SK-N-SH (cell line): ENCODE measurements at regions not wholly inside any gene's neighbourhood (a gene's known extent, or its start where the extent isn't known, plus 50 kb on each side); places are given as distances from the start of the nearest gene placed in this dataset.

ENCODE experiments used
- CTCF ChIA-PET: fragments of 300-600, 350-600 bp; formaldehyde crosslinking; extraction: SDS; loops from one replicate; lab custom pipeline; 2021; lab: Yijun Ruan, JAX
- POLR2A ChIA-PET: fragments of 350-600 bp; sonication (Branson Sonifier 250); formaldehyde crosslinking; extraction: SDS; loops from one replicate; lab custom pipeline; 2020; ENCODE audit warnings: antibody characterized with exemption, inconsistent platforms; lab: Yijun Ruan, JAX
- DNase-seq: peaks from one replicate; pipeline ENCODE4 v3.0.0; 2012
- H2AFZ ChIP-seq: fragments of 200-600 bp; sonication (generic); 2 replicates; pipeline ENCODE4 v1.8.1; 2016; ENCODE audit warnings: antibody characterized with exemption, mild to moderate bottlenecking, low read depth
- H3F3A ChIP-seq: fragments of 200-600 bp; sonication (generic); replicated peaks from 2 replicates; pipeline ENCODE3; 2016; ENCODE audit warnings: antibody characterized with exemption, mild to moderate bottlenecking; ENCODE audit not compliant: insufficient read depth
- H3K27ac ChIP-seq, 2 experiments: fragments of 200-500 bp in 1 of 2; fragments of 200-600 bp in 1 of 2; sonication (Bioruptor generic) in 1 of 2; sonication (generic), shearing (Covaris generic) in 1 of 2; 2 replicates each; pipeline versions ENCODE4 v1.5.1 to v1.6.1; 2014 to 2016; ENCODE audit warnings: low read depth in 2 of 2, inconsistent platforms in 1 of 2, low read length in 1 of 2, mild to moderate bottlenecking in 1 of 2, mixed read lengths in 1 of 2
- H3K27me3 ChIP-seq: fragments of 200-600 bp; sonication (generic), shearing (Covaris generic); 2 replicates; pipeline ENCODE4 v1.6.1; 2016; ENCODE audit warnings: mixed run types; ENCODE audit not compliant: insufficient read depth
- H3K36me3 ChIP-seq, 2 experiments: fragments of 200-500 bp in 1 of 2; fragments of 200-600 bp in 1 of 2; sonication (Bioruptor generic) in 1 of 2; sonication (generic) in 1 of 2; replicated peaks in 1 of 2; 2 replicates each; pipeline versions ENCODE3 to v1.5.1; 2014 to 2016; ENCODE audit warnings: low read length in 1 of 2, mild to moderate bottlenecking in 1 of 2; ENCODE audit not compliant: insufficient read depth in 2 of 2, control insufficient read depth in 1 of 2
- H3K4me1 ChIP-seq, 2 experiments: fragments of 200-500 bp in 1 of 2; fragments of 200-600 bp in 1 of 2; sonication (Bioruptor generic) in 1 of 2; sonication (generic), shearing (Covaris generic) in 1 of 2; 2 replicates each; pipeline versions ENCODE4 v1.5.1 to v1.6.1; 2014 to 2016; ENCODE audit warnings: low read depth in 1 of 2, low read length in 1 of 2, mixed run types in 1 of 2; ENCODE audit not compliant: insufficient read depth in 2 of 2, control insufficient read depth in 1 of 2
- H3K4me2 ChIP-seq: fragments of 200-600 bp; sonication (generic), shearing (Covaris generic); 2 replicates; pipeline ENCODE4 v1.6.1; 2017; ENCODE audit warnings: mixed run types
- H3K4me3 ChIP-seq, 2 experiments: fragments of 200-500 bp in 1 of 2; fragments of 200-600 bp in 1 of 2; sonication (Bioruptor generic) in 1 of 2; sonication (generic), shearing (Covaris generic) in 1 of 2; 2 replicates each; pipeline versions ENCODE4 v1.5.1 to v1.8.1; 2014 to 2016; ENCODE audit warnings: low read depth in 2 of 2, inconsistent platforms in 1 of 2, low read length in 1 of 2, mild to moderate bottlenecking in 1 of 2, mixed read lengths in 1 of 2, moderate library complexity in 1 of 2
- H3K79me2 ChIP-seq: fragments of 200-600 bp; sonication (generic); 2 replicates; pipeline ENCODE4 v1.8.1; 2017; ENCODE audit warnings: mild to moderate bottlenecking; ENCODE audit not compliant: insufficient read depth
- H3K9ac ChIP-seq: fragments of 200-600 bp; sonication (generic); 2 replicates; pipeline ENCODE4 v1.6.1; 2017; ENCODE audit warnings: mixed run types
- H3K9me2 ChIP-seq: fragments of 200-600 bp; sonication (generic); 2 replicates; pipeline ENCODE4 v1.6.1; 2017; ENCODE audit warnings: mixed run types
- H3K9me3 ChIP-seq: fragments of 200-600 bp; sonication (generic); 2 replicates; pipeline ENCODE4 v1.6.1; 2017; ENCODE audit warnings: mixed run types, mild to moderate bottlenecking, moderate library complexity
- H4K20me1 ChIP-seq: fragments of 200-600 bp; sonication (generic); 2 replicates; pipeline ENCODE4 v1.6.1; 2017; ENCODE audit warnings: mild to moderate bottlenecking, mixed run types; ENCODE audit not compliant: insufficient read depth
- CHD2 ChIP-seq: fragments of 150-350 bp; IDR thresholded peaks from 2 replicates; pipeline ENCODE4 v1.6.1; 2018; ENCODE audit warnings: low read length; ENCODE audit not compliant: partially characterized antibody
- ELF1 ChIP-seq: IDR thresholded peaks from 2 replicates; pipeline ENCODE4 v1.4.0; 2012
- FOXJ3 ChIP-seq: sonication (generic); formaldehyde crosslinking; IDR thresholded peaks from 2 replicates; pipeline ENCODE4 v1.5.1; 2020; ENCODE audit warnings: mild to moderate bottlenecking, missing genetic modification reagents
- FOXM1 ChIP-seq: IDR thresholded peaks from 2 replicates; pipeline ENCODE4 v1.4.0; 2012; ENCODE audit warnings: low read depth, mild to moderate bottlenecking
- GATA2 ChIP-seq: sonication (generic); formaldehyde crosslinking; IDR thresholded peaks from 2 replicates; pipeline ENCODE4 v1.5.0; 2020; ENCODE audit warnings: mild to moderate bottlenecking, missing genetic modification reagents
- JUND ChIP-seq: IDR thresholded peaks from 2 replicates; pipeline ENCODE4 v1.4.0; 2012
- MAX ChIP-seq: IDR thresholded peaks from 2 replicates; pipeline ENCODE4 v1.4.0; 2012; ENCODE audit warnings: low read depth
- MXI1 ChIP-seq: IDR thresholded peaks from 2 replicates; pipeline ENCODE4 v1.6.1; 2012; ENCODE audit warnings: mild to moderate bottlenecking, low read depth, low read length, improper control_type of control experiment
- NRF1 ChIP-seq: IDR thresholded peaks from 2 replicates; pipeline ENCODE4 v1.6.1; 2012; ENCODE audit warnings: low read depth, mild to moderate bottlenecking, low read length
- POLR2AphosphoS5 ChIP-seq: IDR thresholded peaks from 2 replicates; pipeline ENCODE4 v1.6.1; 2012; ENCODE audit warnings: low read depth, low read length
- RCOR1 ChIP-seq: fragments of 150-350 bp; IDR thresholded peaks from 2 replicates; pipeline ENCODE4 v1.6.1; 2017; ENCODE audit warnings: antibody characterized with exemption, low read length
- RXRA ChIP-seq: IDR thresholded peaks from 2 replicates; pipeline ENCODE4 v1.4.0; 2012; ENCODE audit warnings: low read depth, mild to moderate bottlenecking, borderline replicate concordance
- SIN3A ChIP-seq: IDR thresholded peaks from 2 replicates; pipeline ENCODE4 v1.6.1; 2012; ENCODE audit warnings: low read depth, mild to moderate bottlenecking, low read length, moderate library complexity, borderline replicate concordance
- TAF1 ChIP-seq: IDR thresholded peaks from 2 replicates; pipeline ENCODE4 v1.6.1; 2012; ENCODE audit warnings: low read depth, mild to moderate bottlenecking, low read length, moderate library complexity, borderline replicate concordance
- TCF12 ChIP-seq: IDR thresholded peaks from 2 replicates; pipeline ENCODE4 v1.4.0; 2012
- TEAD4 ChIP-seq: IDR thresholded peaks from 2 replicates; pipeline ENCODE4 v1.4.0; 2012; ENCODE audit warnings: mild to moderate bottlenecking, borderline replicate concordance; ENCODE audit not compliant: insufficient read depth
- USF2 ChIP-seq: fragments of 150-350 bp; IDR thresholded peaks from 2 replicates; pipeline ENCODE4 v1.6.1; 2017; ENCODE audit warnings: antibody characterized with exemption, low read length, low read depth, borderline replicate concordance
- ZBTB33 ChIP-seq: IDR thresholded peaks from 2 replicates; pipeline ENCODE4 v1.4.0; 2012; ENCODE audit warnings: low read depth, borderline replicate concordance
- WGBS: methylation state at CpG from one replicate; pipeline ENCODE4 v1.1.6; 2017; ENCODE audit warnings: low lambda C conversion rate; 5-methylcytosine and 5-hydroxymethylcytosine counted together

- ChIA-PET CTCF (interaction anchor here (1.5 kb wide), 1 partner anchor 9 kb away, joined by 3 read pairs; no protein-coding TSS in a partner anchor), POLR2A (interaction anchor here (0.8 kb wide), 1 partner anchor 529 kb away, joined by 3 read pairs; no protein-coding TSS in a partner anchor)
- Histone ChIP-seq H3K27ac (no peak overlapping the region), H3K27me3 (no peaks in the 10 kb centered on the region), H3K9me3 (no peaks in the 10 kb centered on the region; the same call in 1 of the 2 replicates), H3K79me2 (no peaks in the 10 kb centered on the region), H3F3A (no peaks in the 10 kb centered on the region), H2AFZ (no peak overlapping the region), H3K4me2 (no peak overlapping the region), H3K36me3 (no peaks in the 10 kb centered on the region), H3K4me1 (no peaks in the 10 kb centered on the region; a peak in 1 of 4 replicates), H3K9ac (no peak overlapping the region), H3K9me2 (no peaks in the 10 kb centered on the region), H4K20me1 (no peaks in the 10 kb centered on the region), H3K4me3 (no peak overlapping the region)
- no peak for DNase-seq
- TF ChIP-seq GATA2 (CRISPR knock-in tag) (no peak), ZBTB33 (no peak), SIN3A (no peak), ELF1 (no peak), TCF12 (no peak), USF2 (no peak), NRF1 (no peak), MXI1 (no peak), POLR2AphosphoS5 (no peak), MAX (no peak), FOXJ3 (CRISPR knock-in tag) (no peak), FOXM1 (no peak), RXRA (no peak)
- WGBS = 17% methylated on average over 3 of the region's 3 CpGs
These were observed 469.6 kb upstream of the CELF4 start for GRCh38 chr18:38035193-38035592.

- ChIA-PET CTCF (no interaction called here), POLR2A (no interaction called here)
- Histone ChIP-seq H3K27me3 (no peaks in the 10 kb centered on the region), H3K9me2 (no peaks in the 10 kb centered on the region), H3F3A (no peaks in the 10 kb centered on the region), H4K20me1 (no peaks in the 10 kb centered on the region), H3K36me3 (no peaks in the 10 kb centered on the region), H3K27ac (no peak overlapping the region), H3K4me2 (no peak overlapping the region), H2AFZ (no peak overlapping the region), H3K79me2 (no peaks in the 10 kb centered on the region), H3K9me3 (no peaks in the 10 kb centered on the region), H3K4me3 (no peak overlapping the region), H3K9ac (no peak overlapping the region), H3K4me1 (no peaks in the 10 kb centered on the region; a peak in 1 of 4 replicates)
- DNase-seq = no peak
- WGBS = 31% methylated on average over 3 of the region's 3 CpGs
- TF ChIP-seq POLR2AphosphoS5 (no peak), JUND (no peak), TAF1 (no peak), TEAD4 (no peak), NRF1 (no peak), CHD2 (no peak), FOXJ3 (CRISPR knock-in tag) (no peak), ZBTB33 (no peak), RCOR1 (no peak)
These were observed 467.7 kb upstream of the CELF4 start for GRCh38 chr18:38033282-38033681.
